Sigmoid colon (tissue), 6 donors: ENCODE measurements at regions not wholly inside any gene's neighbourhood (a gene's known extent, or its start where the extent isn't known, plus 50 kb on each side); places are given as distances from the start of the nearest gene placed in this dataset.

Source experiments
- DNase-seq: peaks from one replicate; pipeline ENCODE4 v3.0.0-alpha.2; 2019
- H3K27ac ChIP-seq, 4 donors: fragments of 200-600 bp; sonication (generic); one replicate each; pipeline ENCODE4 v1.5.1; 2016 to 2019; ENCODE audit warnings: mild to moderate bottlenecking in 1 of 4
- H3K27me3 ChIP-seq, 3 donors: fragments of 200-600 bp; sonication (generic); one replicate each; pipeline ENCODE4 v1.5.1; 2019; ENCODE audit warnings: mild to moderate bottlenecking in 1 of 3
- H3K36me3 ChIP-seq, 4 donors: fragments of 200-600 bp; sonication (generic); one replicate each; pipeline ENCODE4 v1.5.1; 2016 to 2019
- H3K4me1 ChIP-seq, 4 donors: fragments of 200-600 bp; sonication (generic); one replicate each; pipeline ENCODE4 v1.5.1; 2017 to 2019
- H3K4me3 ChIP-seq, 4 donors: fragments of 200-600 bp; sonication (generic); one replicate each; pipeline ENCODE4 v1.5.1; 2017 to 2019; ENCODE audit warnings: mild to moderate bottlenecking in 2 of 4, moderate library complexity in 1 of 4
- H3K9me3 ChIP-seq, 4 donors: fragments of 200-600 bp in 3 of 4; sonication (generic) in 3 of 4; one replicate each; pipeline versions ENCODE4 v1.5.1 to v1.6.1; 2013 to 2019
- CTCF ChIP-seq, 4 experiments: fragments of 450-650 bp in 3 of 4; fragments of 200-600 bp in 1 of 4; IDR thresholded peaks; one replicate each; pipeline ENCODE4 v1.5.1; 2016 to 2019; ENCODE audit warnings: antibody characterized with exemption in 4 of 4, mild to moderate bottlenecking in 3 of 4, moderate library complexity in 2 of 4
- EP300 ChIP-seq, 4 donors: sonication (generic); formaldehyde crosslinking; IDR thresholded peaks; one replicate each; pipeline ENCODE4 v1.6.1; 2017; ENCODE audit warnings: antibody characterized with exemption in 4 of 4
- POLR2A ChIP-seq, 2 donors: fragments of 450-650 bp; IDR thresholded peaks; one replicate each; pipeline ENCODE4 v1.6.1; 2016; ENCODE audit warnings: antibody characterized with exemption in 2 of 2, mild to moderate bottlenecking in 2 of 2, moderate library complexity in 2 of 2
- POLR2AphosphoS5 ChIP-seq, 4 donors: sonication (generic); formaldehyde crosslinking; IDR thresholded peaks; one replicate each; pipeline ENCODE4 v1.6.1; 2017; ENCODE audit warnings: antibody characterized with exemption in 4 of 4
- WGBS, 2 donors: extraction: QIAGEN DNeasy Blood & Tissue Kit; methylation state at CpG; one replicate each; pipeline ENCODE4 v1.1.7; 2013; 5-methylcytosine and 5-hydroxymethylcytosine counted together
- intact Hi-C: fragments of 100-400 bp; cut with DNase I; formaldehyde crosslinking; loops from one replicate; pipeline ENCODE4 v1.15.1; 2023
- donor health status: healthy with polysubstance abuse.
- donor health status: healthy.

GRCh38 chr1:57506941-57507340, 83.1 kb upstream of the DAB1 start:
- 75 to 78% methylated on average over 5 of the region's 5 CpGs for WGBS, 2 donors
- H3K4me3 ChIP-seq, result no peak overlapping the region
- no peaks in the 10 kb centered on the region for H3K27me3 ChIP-seq
- H3K4me1 ChIP-seq, result no peaks in the 10 kb centered on the region
- no peak for DNase-seq
- H3K36me3 ChIP-seq, result no peaks in the 10 kb centered on the region
- H3K9me3 ChIP-seq, result no peaks in the 10 kb centered on the region
- intact Hi-C loops, result no loop called here
- TF ChIP-seq EP300 (IDR thresholded peaks at IDR 0.05) (no peak), CTCF (IDR thresholded peaks at IDR 0.05) (no peak), POLR2A (IDR thresholded peaks at IDR 0.05) (no peak), POLR2AphosphoS5 (IDR thresholded peaks at IDR 0.05) (no peak)
- H3K27ac ChIP-seq, result no peak overlapping the region

- Histone ChIP-seq H3K36me3 (no peaks in the 10 kb centered on the region), H3K4me3 (no peak overlapping the region), H3K9me3 (no peaks in the 10 kb centered on the region), H3K27ac (no peak overlapping the region), H3K27me3 (no peaks in the 10 kb centered on the region), H3K4me1 (no peaks in the 10 kb centered on the region)
- intact Hi-C loops, result no loop called here
- TF ChIP-seq POLR2AphosphoS5 (IDR thresholded peaks at IDR 0.05), result no peak
- no peak for TF ChIP-seq EP300 (IDR thresholded peaks at IDR 0.05)
- TF ChIP-seq POLR2A (IDR thresholded peaks at IDR 0.05), result no peak
- TF ChIP-seq CTCF (IDR thresholded peaks at IDR 0.05), result no peak
- 64 to 89% methylated on average over 1 of the region's 1 CpG for WGBS, 2 donors
- DNase-seq, result no peak
Measured at GRCh38 chr1:57503337-57503736, 79.5 kb upstream of the DAB1 start.

GRCh38 chr1:57500136-57500830, 76.4 kb upstream of the DAB1 start:
- H3K27ac ChIP-seq, result no peak overlapping the region
- TF ChIP-seq POLR2A (IDR thresholded peaks at IDR 0.05) (no peak), EP300 (IDR thresholded peaks at IDR 0.05) (no peak), CTCF (IDR thresholded peaks at IDR 0.05) (no peak), POLR2AphosphoS5 (IDR thresholded peaks at IDR 0.05) (no peak)
- intact Hi-C loops, result no loop called here

GRCh38 chr1:57494530-57495079, 70.7 kb upstream of the DAB1 start:
- no peak for DNase-seq
- whole genome bisulfite sequencing, 2 donors, result 51 to 75% methylated on average over 6 of the region's 6 CpGs
- no peak for TF ChIP-seq CTCF (IDR thresholded peaks at IDR 0.05)
- TF ChIP-seq EP300 (IDR thresholded peaks at IDR 0.05), result no peak
- no peak for TF ChIP-seq POLR2AphosphoS5 (IDR thresholded peaks at IDR 0.05)
- no peak for TF ChIP-seq POLR2A (IDR thresholded peaks at IDR 0.05)

More at GRCh38 chr1:57500136-57500830, 76.4 kb upstream of the DAB1 start:
- DNase-seq, result no peak
- H3K4me1 ChIP-seq, result no peaks in the 10 kb centered on the region
- no peaks in the 10 kb centered on the region for H3K27me3 ChIP-seq
- H3K4me3 ChIP-seq, result no peak overlapping the region
- H3K36me3 ChIP-seq, result no peaks in the 10 kb centered on the region
- no peaks in the 10 kb centered on the region for H3K9me3 ChIP-seq
- 58 to 73% methylated on average over 6 of the region's 6 CpGs for WGBS, 2 donors

More at GRCh38 chr1:57494530-57495079, 70.7 kb upstream of the DAB1 start:
- H3K36me3 ChIP-seq, result no peaks in the 10 kb centered on the region
- H3K9me3 ChIP-seq, result no peaks in the 10 kb centered on the region
- no peak overlapping the region for H3K27ac ChIP-seq
- peaks cover 0 to 3% (median 0%) of the 10 kb centered on the region in 4 donors for H3K4me1 ChIP-seq
- intact Hi-C loops, result no loop called here
- no peak overlapping the region for H3K4me3 ChIP-seq
- H3K27me3 ChIP-seq, result no peaks in the 10 kb centered on the region
